ENCODE measurements at regions not wholly inside any gene's neighbourhood (a gene's known extent, or its start where the extent isn't known, plus 50 kb on each side); places are given as distances from the start of the nearest gene placed in this dataset.

DNA sequence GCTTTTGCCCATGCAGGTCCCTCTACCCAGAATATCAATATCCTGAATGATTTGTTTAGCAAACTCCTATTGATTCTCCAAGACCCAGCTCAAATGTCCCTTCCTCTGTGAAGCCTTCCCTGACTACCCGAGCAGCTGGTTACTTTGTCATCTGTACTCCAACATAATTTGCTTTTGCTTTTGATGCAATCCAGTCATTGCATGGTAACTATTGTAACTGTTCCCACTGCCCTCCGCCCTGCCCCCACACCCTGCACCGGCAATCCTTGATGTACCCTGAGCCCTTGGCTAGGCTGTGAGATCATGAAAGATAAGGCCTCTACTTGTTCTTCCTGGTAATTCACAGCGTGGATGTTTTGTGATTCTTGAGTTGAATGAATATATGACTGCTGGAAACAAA is 119.9 kb upstream of the BOD1 start:
- Histone ChIP-seq H3K9me3 (ENCODE audit: severe bottlenecking) (no peaks in the 10 kb centered on the region), H3K36me3 (no peaks in the 10 kb centered on the region), H3K4me3 (ENCODE audit: low read depth, low read length) (no peak overlapping the region), H3K27ac (no peak overlapping the region), H3K27me3 (ENCODE audit: insufficient read depth, low read depth, severe bottlenecking) (no peaks in the 10 kb centered on the region)
- DNase-seq: no peak
- TF ChIP-seq, protein P1, sequence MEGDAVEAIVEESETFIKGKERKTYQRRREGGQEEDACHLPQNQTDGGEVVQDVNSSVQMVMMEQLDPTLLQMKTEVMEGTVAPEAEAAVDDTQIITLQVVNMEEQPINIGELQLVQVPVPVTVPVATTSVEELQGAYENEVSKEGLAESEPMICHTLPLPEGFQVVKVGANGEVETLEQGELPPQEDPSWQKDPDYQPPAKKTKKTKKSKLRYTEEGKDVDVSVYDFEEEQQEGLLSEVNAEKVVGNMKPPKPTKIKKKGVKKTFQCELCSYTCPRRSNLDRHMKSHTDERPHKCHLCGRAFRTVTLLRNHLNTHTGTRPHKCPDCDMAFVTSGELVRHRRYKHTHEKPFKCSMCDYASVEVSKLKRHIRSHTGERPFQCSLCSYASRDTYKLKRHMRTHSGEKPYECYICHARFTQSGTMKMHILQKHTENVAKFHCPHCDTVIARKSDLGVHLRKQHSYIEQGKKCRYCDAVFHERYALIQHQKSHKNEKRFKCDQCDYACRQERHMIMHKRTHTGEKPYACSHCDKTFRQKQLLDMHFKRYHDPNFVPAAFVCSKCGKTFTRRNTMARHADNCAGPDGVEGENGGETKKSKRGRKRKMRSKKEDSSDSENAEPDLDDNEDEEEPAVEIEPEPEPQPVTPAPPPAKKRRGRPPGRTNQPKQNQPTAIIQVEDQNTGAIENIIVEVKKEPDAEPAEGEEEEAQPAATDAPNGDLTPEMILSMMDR (IDR thresholded peaks at IDR 0.05; ENCODE audit: low read depth, low read length): no peak

DNA sequence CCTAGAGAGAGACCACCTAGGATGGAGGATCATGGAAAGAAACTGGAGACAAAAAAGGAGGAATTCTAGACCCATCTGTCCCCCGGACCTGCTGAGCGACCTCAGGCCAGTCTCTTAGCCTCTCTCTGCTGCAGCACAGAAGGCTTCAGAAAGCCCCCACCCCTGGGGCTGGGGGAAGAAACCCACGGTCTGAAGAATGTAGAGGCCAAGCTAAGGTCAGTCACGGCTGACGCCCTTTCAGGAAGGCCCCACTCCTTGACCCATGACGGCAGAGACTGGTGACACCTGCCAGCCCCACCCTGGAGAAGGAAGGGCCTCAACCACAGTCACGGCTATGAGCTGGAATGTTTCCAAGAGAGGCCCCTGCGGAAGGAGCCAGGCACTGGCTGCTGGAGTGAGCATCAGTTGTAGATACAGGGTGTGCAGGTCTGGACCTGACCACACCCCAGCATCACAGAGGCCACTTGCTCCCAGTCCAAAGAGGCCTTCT is 120.5 kb upstream of the BOD1 start:
- DNase-seq: no peak

DNA sequence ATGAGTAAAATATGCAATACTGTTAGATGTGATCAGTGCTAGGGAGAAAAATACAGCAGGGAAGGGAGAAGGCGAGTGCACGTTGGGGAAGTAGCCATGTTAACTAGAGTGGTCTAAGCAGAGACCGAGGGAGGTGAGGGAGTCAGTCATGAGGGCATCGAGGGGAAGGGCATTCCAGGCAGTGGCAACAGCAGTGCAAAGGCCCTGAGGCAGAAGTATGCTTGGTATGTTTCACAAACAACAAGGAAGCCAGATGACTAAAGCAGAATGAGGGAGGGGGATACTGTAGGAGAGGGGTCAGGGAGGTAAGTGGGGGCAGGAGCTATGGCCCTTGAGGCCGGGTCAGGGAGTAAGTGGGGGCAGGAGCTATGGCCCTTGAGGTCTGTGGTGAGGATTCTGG is 123.3 kb upstream of the BOD1 start:
- H3K4me3 ChIP-seq (ENCODE audit: low read depth, low read length): no peak overlapping the region
- DNase-seq: no peak
- H3K27ac ChIP-seq: no peak overlapping the region
- H3K36me3 ChIP-seq: no peaks in the 10 kb centered on the region
- no peaks in the 10 kb centered on the region for H3K27me3 ChIP-seq (ENCODE audit: insufficient read depth, low read depth, severe bottlenecking)
- TF ChIP-seq, protein P1 (IDR thresholded peaks at IDR 0.05; ENCODE audit: low read depth, low read length): no peak
- H3K9me3 ChIP-seq (ENCODE audit: severe bottlenecking): peaks cover 2% of the 10 kb centered on the region

More for the DNA sequence above, 120.5 kb upstream of the BOD1 start:
- Histone ChIP-seq H3K36me3 (no peaks in the 10 kb centered on the region), H3K9me3 (ENCODE audit: severe bottlenecking) (no peaks in the 10 kb centered on the region), H3K27me3 (ENCODE audit: insufficient read depth, low read depth, severe bottlenecking) (no peaks in the 10 kb centered on the region), H3K4me3 (ENCODE audit: low read depth, low read length) (no peak overlapping the region), H3K27ac (no peak overlapping the region)
- TF ChIP-seq, protein P1 (IDR thresholded peaks at IDR 0.05; ENCODE audit: low read depth, low read length): no peak

DNA sequence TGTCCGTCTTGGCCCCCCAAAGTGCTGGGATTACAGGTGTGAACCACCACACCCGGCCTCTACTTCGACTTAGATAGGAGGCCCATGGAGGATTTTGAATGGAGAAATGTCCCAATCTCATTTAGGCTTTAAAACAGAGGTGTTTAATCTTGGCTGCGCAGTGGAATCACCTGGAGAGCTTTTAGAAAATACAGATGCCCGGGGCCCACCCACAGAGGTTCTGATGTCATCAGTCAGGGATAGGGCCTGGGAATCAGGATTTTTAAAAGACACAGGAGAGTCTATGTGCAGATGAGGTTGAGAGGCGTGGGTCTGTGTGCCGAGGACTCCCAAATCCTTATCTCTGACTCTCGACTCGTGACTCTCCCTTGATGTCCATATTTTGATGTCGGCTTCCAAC is 124.0 kb upstream of the BOD1 start:
- H3K27me3 ChIP-seq (ENCODE audit: insufficient read depth, low read depth, severe bottlenecking): no peaks in the 10 kb centered on the region
- H3K9me3 ChIP-seq (ENCODE audit: severe bottlenecking): peaks cover 2% of the 10 kb centered on the region
- no peak overlapping the region for H3K4me3 ChIP-seq (ENCODE audit: low read depth, low read length)
- TF ChIP-seq, protein P1 (IDR thresholded peaks at IDR 0.05; ENCODE audit: low read depth, low read length): no peak
- H3K27ac ChIP-seq: no peak overlapping the region
- no peaks in the 10 kb centered on the region for H3K36me3 ChIP-seq
- DNase-seq: no peak

DNA sequence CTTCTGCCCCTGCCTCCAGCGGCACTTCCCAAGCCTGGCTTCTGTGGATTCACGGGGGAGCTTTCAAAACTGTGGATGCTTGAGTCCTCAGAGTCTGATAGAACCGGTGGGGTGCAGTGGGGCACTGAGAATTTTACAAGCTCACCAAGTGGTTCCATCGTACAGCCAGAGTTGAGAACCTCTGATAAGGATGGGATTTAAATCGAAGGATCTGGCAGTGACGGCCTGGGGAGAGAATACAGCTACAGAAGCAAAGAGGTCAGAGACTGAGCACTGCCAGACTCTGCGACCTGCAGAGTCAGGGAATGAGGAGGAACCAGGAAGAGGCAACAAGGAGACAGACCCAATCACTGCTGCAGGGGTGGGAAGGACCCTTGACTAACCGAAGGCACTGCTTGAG is 124.6 kb upstream of the BOD1 start:
- no peak for DNase-seq
- TF ChIP-seq, protein P1 (IDR thresholded peaks at IDR 0.05; ENCODE audit: low read depth, low read length): no peak
- no peaks in the 10 kb centered on the region for H3K36me3 ChIP-seq
- H3K27me3 ChIP-seq (ENCODE audit: insufficient read depth, low read depth, severe bottlenecking): no peaks in the 10 kb centered on the region
- H3K27ac ChIP-seq: no peak overlapping the region
- peaks cover 2% of the 10 kb centered on the region for H3K9me3 ChIP-seq (ENCODE audit: severe bottlenecking)
- no peak overlapping the region for H3K4me3 ChIP-seq (ENCODE audit: low read depth, low read length)

DNA sequence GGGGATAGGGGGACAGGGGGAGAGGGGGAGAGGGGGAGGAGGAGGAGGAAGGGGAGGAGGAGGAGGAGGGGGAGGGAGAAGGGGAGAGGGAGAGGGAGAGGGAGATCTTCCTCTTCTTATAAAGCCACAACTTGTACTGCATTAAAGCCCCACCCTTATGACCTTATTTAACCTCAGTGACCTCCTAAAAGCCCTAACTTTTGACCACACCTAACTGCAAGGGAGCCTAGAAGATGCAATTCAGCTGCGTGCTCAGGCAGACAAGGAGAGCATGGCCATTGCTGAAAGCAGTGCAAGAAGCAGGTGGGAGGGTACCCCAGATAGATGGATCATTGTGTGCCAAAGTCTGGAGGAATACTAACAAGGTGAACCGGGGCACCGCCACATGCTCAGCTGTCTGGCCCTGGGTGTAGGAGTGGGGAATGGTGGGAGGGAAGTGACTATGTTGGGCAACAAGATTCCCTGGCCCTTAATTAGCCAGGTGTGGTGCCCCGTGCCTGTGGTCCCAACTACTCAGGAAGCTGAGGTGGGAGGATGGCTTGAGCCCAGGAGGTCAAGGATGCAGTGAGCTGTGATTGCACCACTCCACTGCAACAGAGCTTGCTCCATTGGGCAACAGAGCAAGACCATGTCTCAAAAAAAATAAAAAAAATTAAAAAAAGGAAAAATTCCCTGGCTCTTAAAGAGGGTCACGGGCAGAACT is 125.4 kb upstream of the BOD1 start:
- no peaks in the 10 kb centered on the region for H3K27me3 ChIP-seq (ENCODE audit: insufficient read depth, low read depth, severe bottlenecking)
- no peak overlapping the region for H3K27ac ChIP-seq
- DNase-seq: no peak
- no peak overlapping the region for H3K4me3 ChIP-seq (ENCODE audit: low read depth, low read length)
- H3K9me3 ChIP-seq (ENCODE audit: severe bottlenecking): peaks cover 2% of the 10 kb centered on the region
- H3K36me3 ChIP-seq: no peaks in the 10 kb centered on the region
- TF ChIP-seq, protein P1 (IDR thresholded peaks at IDR 0.05; ENCODE audit: low read depth, low read length): no peak

Measured in WERI-Rb-1 (cell line).